Adrenal gland (tissue), 9 donors: ENCODE measurements at regions not wholly inside any gene's neighbourhood (a gene's known extent, or its start where the extent isn't known, plus 50 kb on each side); places are given as distances from the start of the nearest gene placed in this dataset.

ENCODE experiments used
- DNase-seq, 7 donors: peaks; one replicate each; pipeline ENCODE4 v3.0.0-alpha.2; 2019 to 2020
- H3K27ac ChIP-seq, 5 donors: fragments of 200-600 bp; sonication (generic) in 4 of 5; 1 replicate in 3 of 5; 2 replicates in 2 of 5; pipeline versions ENCODE4 v1.5.1 to v1.8.0; 2016 to 2020; ENCODE audit warnings: mild to moderate bottlenecking in 1 of 5
- H3K27me3 ChIP-seq: fragments of 200-600 bp; 2 replicates; pipeline ENCODE4 v1.8.0; 2021
- H3K36me3 ChIP-seq, 2 donors: fragments of 200-600 bp; replicated peaks in 1 of 2; 1 replicate in 1 of 2; 2 replicates in 1 of 2; pipeline versions ENCODE4 v1.5.1 to v1.8.0; 2018 to 2022
- H3K4me1 ChIP-seq, 2 donors: fragments of 200-600 bp; replicated peaks in 1 of 2; 1 replicate in 1 of 2; 2 replicates in 1 of 2; pipeline versions ENCODE4 v1.5.1 to v1.8.0; 2018 to 2021
- H3K4me3 ChIP-seq, 4 donors: fragments of 200-600 bp; sonication (generic) in 3 of 4; one replicate each; pipeline ENCODE4 v1.5.1; 2016 to 2018
- H3K9me3 ChIP-seq, 3 donors: fragments of 200-600 bp; sonication (generic) in 1 of 3; replicated peaks in 1 of 3; 1 replicate in 2 of 3; 2 replicates in 1 of 3; pipeline versions ENCODE4 v1.5.1 to v1.8.0; 2016 to 2021
- POLR2A ChIP-seq, 2 donors: fragments of 450-650 bp; IDR thresholded peaks; one replicate each; pipeline ENCODE4 v1.6.1; 2017; ENCODE audit warnings: antibody characterized with exemption in 2 of 2, mild to moderate bottlenecking in 2 of 2, moderate library complexity in 1 of 2
- WGBS, 4 donors: extraction: QIAGEN DNeasy Blood & Tissue Kit in 2 of 4; methylation state at CpG; one replicate each; pipeline versions ENCODE4 v1.1.5 to v1.1.7; 2013 to 2017; 5-methylcytosine and 5-hydroxymethylcytosine counted together
- intact Hi-C, 2 donors: fragments of 100-400 bp; cut with DNase I; formaldehyde crosslinking; loops; one replicate each; pipeline versions ENCODE4 v1.14.1 to v1.15.0; 2022 to 2023
- TF ChIP-seq, protein P1 (sequence below), 6 experiments: fragments of 450-650 bp in 4 of 6; fragments of 200-600 bp in 2 of 6; sonication (generic) in 1 of 6; IDR thresholded peaks; 1 replicate in 5 of 6; 2 replicates in 1 of 6; pipeline versions ENCODE4 v1.5.1 to v1.8.0; 2016 to 2021; ENCODE audit warnings: antibody characterized with exemption in 6 of 6, mild to moderate bottlenecking in 2 of 6, moderate library complexity in 1 of 6
- donor health status: healthy with polysubstance abuse.
- donor health status: Bipolar disorder and iron deficiency.
- donor health status: DM: yes; HTN: yes; CAD: no.
- donor health status: DM: no; HTN: no; CAD: no.
- donor health status: DM: no; HTN: no; CAD: no.

DNA sequence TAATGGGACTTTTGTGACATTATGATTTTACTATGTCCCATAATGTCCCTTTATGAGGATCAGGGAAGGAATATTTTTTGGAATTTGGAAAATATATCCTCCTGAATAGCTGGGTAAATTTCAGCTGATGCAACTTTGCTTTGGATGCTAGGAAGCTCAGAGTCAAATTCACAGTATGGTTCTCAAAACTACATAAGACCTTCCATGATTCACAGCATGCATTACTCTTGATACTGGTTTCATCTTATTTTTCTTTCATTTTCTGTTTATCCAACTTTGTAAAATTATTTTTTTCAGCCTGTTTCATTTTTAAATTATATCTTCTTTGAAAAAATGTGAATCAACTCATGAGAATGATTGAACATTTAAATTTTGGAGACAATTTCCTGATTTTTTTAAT, 160.2 kb downstream of the ATP6V1G3 start:
- Histone ChIP-seq H3K36me3 (no peaks in the 10 kb centered on the region), H3K9me3 (no peaks in the 10 kb centered on the region), H3K4me1 (no peaks in the 10 kb centered on the region), H3K27me3 (no peaks in the 10 kb centered on the region), H3K4me3 (no peak overlapping the region), H3K27ac (no peak overlapping the region)
- DNase-seq = no peak
- TF ChIP-seq POLR2A (IDR thresholded peaks at IDR 0.05) = no peak
- TF ChIP-seq, protein P1, sequence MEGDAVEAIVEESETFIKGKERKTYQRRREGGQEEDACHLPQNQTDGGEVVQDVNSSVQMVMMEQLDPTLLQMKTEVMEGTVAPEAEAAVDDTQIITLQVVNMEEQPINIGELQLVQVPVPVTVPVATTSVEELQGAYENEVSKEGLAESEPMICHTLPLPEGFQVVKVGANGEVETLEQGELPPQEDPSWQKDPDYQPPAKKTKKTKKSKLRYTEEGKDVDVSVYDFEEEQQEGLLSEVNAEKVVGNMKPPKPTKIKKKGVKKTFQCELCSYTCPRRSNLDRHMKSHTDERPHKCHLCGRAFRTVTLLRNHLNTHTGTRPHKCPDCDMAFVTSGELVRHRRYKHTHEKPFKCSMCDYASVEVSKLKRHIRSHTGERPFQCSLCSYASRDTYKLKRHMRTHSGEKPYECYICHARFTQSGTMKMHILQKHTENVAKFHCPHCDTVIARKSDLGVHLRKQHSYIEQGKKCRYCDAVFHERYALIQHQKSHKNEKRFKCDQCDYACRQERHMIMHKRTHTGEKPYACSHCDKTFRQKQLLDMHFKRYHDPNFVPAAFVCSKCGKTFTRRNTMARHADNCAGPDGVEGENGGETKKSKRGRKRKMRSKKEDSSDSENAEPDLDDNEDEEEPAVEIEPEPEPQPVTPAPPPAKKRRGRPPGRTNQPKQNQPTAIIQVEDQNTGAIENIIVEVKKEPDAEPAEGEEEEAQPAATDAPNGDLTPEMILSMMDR (IDR thresholded peaks at IDR 0.05) = no peak
- intact Hi-C loops = no loop called here

DNA sequence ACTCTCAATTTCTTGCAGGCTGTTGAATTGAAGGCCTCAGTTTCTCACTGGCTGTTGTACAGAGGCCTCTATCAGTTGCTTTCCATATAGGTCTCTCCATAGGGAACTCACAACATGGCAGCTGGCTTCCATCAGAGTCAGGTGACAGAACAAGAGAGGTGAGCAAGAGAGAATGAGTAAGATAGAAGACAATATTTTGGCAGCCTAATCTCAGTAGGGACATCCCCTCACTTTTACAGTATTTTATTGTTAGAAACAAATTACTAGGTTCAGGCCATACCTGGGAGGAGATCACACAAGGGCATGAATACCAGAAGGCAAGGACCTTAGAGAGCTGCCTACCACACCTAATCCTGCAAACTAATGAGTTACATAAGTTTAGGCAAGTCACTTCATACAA, 162.8 kb downstream of the ATP6V1G3 start:
- Histone ChIP-seq H3K4me1 (no peaks in the 10 kb centered on the region), H3K36me3 (no peaks in the 10 kb centered on the region), H3K9me3 (no peaks in the 10 kb centered on the region), H3K27ac (no peak overlapping the region), H3K27me3 (no peaks in the 10 kb centered on the region), H3K4me3 (no peak overlapping the region)
- intact Hi-C loops = no loop called here
- TF ChIP-seq, protein P1 (IDR thresholded peaks at IDR 0.05) = no peak
- no peak for TF ChIP-seq POLR2A (IDR thresholded peaks at IDR 0.05)
- DNase-seq = no peak

DNA sequence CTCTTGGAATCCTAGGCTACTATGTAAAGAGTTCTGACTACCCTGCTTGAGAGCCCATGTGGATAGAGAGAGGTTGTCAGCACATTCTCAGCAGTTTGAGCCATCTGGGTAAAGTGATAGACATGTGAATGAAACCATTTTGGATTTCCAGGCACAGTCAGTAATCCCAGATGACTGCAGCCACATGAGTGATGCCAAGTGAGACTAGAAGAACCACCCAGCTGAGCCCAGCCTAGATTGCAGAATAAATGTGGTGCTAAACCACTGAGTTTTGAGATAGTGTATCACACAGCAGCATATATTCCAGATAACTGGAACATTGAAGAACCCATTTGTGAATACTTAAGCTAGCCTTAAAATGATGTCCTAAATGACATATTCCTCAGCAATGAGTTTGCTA, 166.2 kb downstream of the ATP6V1G3 start:
- H3K27me3 ChIP-seq = no peaks in the 10 kb centered on the region
- no peak for DNase-seq
- no peak overlapping the region for H3K4me3 ChIP-seq
- no peaks in the 10 kb centered on the region for H3K4me1 ChIP-seq
- TF ChIP-seq POLR2A (IDR thresholded peaks at IDR 0.05) = no peak
- TF ChIP-seq, protein P1 (IDR thresholded peaks at IDR 0.05) = no peak
- no peaks in the 10 kb centered on the region for H3K36me3 ChIP-seq
- intact Hi-C loops = no loop called here
- H3K9me3 ChIP-seq = no peaks in the 10 kb centered on the region
- no peak overlapping the region for H3K27ac ChIP-seq

DNA sequence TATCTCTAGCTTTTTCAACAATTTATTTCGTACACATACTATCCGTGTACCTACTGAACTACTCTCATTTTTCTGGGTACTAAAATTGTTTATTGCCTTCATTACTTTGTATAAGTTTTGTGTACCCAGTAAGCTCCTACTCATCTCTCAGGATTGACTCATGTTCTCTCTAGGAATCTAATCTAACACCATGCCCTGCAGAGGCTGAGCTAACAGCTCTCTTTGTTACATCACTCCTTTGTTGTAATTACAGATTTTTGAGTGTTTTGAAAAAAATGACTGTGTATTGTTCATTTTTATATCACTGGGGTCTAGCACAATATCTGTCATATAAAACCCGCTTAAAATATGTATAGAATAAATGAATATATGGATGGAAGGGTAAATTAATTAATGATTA, 167.1 kb downstream of the ATP6V1G3 start:
- H3K4me3 ChIP-seq = no peak overlapping the region
- H3K9me3 ChIP-seq = no peaks in the 10 kb centered on the region
- H3K27me3 ChIP-seq = no peaks in the 10 kb centered on the region
- H3K36me3 ChIP-seq = no peaks in the 10 kb centered on the region
- no peak for TF ChIP-seq POLR2A (IDR thresholded peaks at IDR 0.05)
- TF ChIP-seq, protein P1 (IDR thresholded peaks at IDR 0.05) = no peak
- 76 to 89% (median 79%) methylated on average over 3 of the region's 3 CpGs for WGBS, 4 donors
- intact Hi-C loops = no loop called here
- no peak for DNase-seq
- H3K4me1 ChIP-seq = no peaks in the 10 kb centered on the region
- no peak overlapping the region for H3K27ac ChIP-seq
